Sigmoid colon (tissue), 6 donors: ENCODE measurements at regions not wholly inside any gene's neighbourhood (a gene's known extent, or its start where the extent isn't known, plus 50 kb on each side); places are given as distances from the start of the nearest gene placed in this dataset.

Experiments used
- DNase-seq: peaks from one replicate; pipeline ENCODE4 v3.0.0-alpha.2; 2019
- H3K27ac ChIP-seq, 4 donors: fragments of 200-600 bp; sonication (generic); one replicate each; pipeline ENCODE4 v1.5.1; 2016 to 2019; ENCODE audit warnings: mild to moderate bottlenecking in 1 of 4
- H3K27me3 ChIP-seq, 3 donors: fragments of 200-600 bp; sonication (generic); one replicate each; pipeline ENCODE4 v1.5.1; 2019; ENCODE audit warnings: mild to moderate bottlenecking in 1 of 3
- H3K36me3 ChIP-seq, 4 donors: fragments of 200-600 bp; sonication (generic); one replicate each; pipeline ENCODE4 v1.5.1; 2016 to 2019
- H3K4me1 ChIP-seq, 4 donors: fragments of 200-600 bp; sonication (generic); one replicate each; pipeline ENCODE4 v1.5.1; 2017 to 2019
- H3K4me3 ChIP-seq, 4 donors: fragments of 200-600 bp; sonication (generic); one replicate each; pipeline ENCODE4 v1.5.1; 2017 to 2019; ENCODE audit warnings: mild to moderate bottlenecking in 2 of 4, moderate library complexity in 1 of 4
- H3K9me3 ChIP-seq, 4 donors: fragments of 200-600 bp in 3 of 4; sonication (generic) in 3 of 4; one replicate each; pipeline versions ENCODE4 v1.5.1 to v1.6.1; 2013 to 2019
- CTCF ChIP-seq, 4 experiments: fragments of 450-650 bp in 3 of 4; fragments of 200-600 bp in 1 of 4; IDR thresholded peaks; one replicate each; pipeline ENCODE4 v1.5.1; 2016 to 2019; ENCODE audit warnings: antibody characterized with exemption in 4 of 4, mild to moderate bottlenecking in 3 of 4, moderate library complexity in 2 of 4
- EP300 ChIP-seq, 4 donors: sonication (generic); formaldehyde crosslinking; IDR thresholded peaks; one replicate each; pipeline ENCODE4 v1.6.1; 2017; ENCODE audit warnings: antibody characterized with exemption in 4 of 4
- POLR2A ChIP-seq, 2 donors: fragments of 450-650 bp; IDR thresholded peaks; one replicate each; pipeline ENCODE4 v1.6.1; 2016; ENCODE audit warnings: antibody characterized with exemption in 2 of 2, mild to moderate bottlenecking in 2 of 2, moderate library complexity in 2 of 2
- POLR2AphosphoS5 ChIP-seq, 4 donors: sonication (generic); formaldehyde crosslinking; IDR thresholded peaks; one replicate each; pipeline ENCODE4 v1.6.1; 2017; ENCODE audit warnings: antibody characterized with exemption in 4 of 4
- WGBS, 2 donors: extraction: QIAGEN DNeasy Blood & Tissue Kit; methylation state at CpG; one replicate each; pipeline ENCODE4 v1.1.7; 2013; 5-methylcytosine and 5-hydroxymethylcytosine counted together
- intact Hi-C: fragments of 100-400 bp; cut with DNase I; formaldehyde crosslinking; loops from one replicate; pipeline ENCODE4 v1.15.1; 2023
- donor health status: healthy with polysubstance abuse.
- donor health status: healthy.

DNA sequence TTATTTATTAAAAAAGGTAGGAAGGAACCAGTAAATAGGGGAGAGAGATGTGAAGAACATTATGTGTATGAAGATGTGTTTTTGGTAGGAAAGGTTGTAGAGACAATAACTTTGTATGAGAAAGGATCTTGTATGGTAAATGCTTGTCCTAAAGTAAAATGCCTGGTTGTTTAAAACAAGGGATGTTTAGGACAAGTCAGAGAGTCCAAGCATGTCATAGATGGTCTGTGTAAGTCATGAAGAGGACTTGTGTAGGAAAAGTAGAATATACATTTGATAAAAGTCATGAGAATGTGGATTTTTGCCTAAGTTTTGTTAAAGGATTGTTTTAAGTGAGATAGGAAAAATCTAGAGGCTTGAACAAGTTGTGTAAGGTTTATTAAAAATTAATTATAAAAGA, 325.1 kb downstream of the CDH26 start:
- H3K9me3 ChIP-seq = peaks cover 0 to 4% (median 0%) of the 10 kb centered on the region in 4 donors
- no peak overlapping the region for H3K27ac ChIP-seq
- H3K27me3 ChIP-seq = no peaks in the 10 kb centered on the region
- no peak overlapping the region for H3K4me3 ChIP-seq
- no peak for DNase-seq
- H3K36me3 ChIP-seq = no peaks in the 10 kb centered on the region
- TF ChIP-seq CTCF (IDR thresholded peaks at IDR 0.05) (no peak), POLR2AphosphoS5 (IDR thresholded peaks at IDR 0.05) (no peak), EP300 (IDR thresholded peaks at IDR 0.05) (no peak), POLR2A (IDR thresholded peaks at IDR 0.05) (no peak)
- no peaks in the 10 kb centered on the region for H3K4me1 ChIP-seq
- intact Hi-C loops = no loop called here

DNA sequence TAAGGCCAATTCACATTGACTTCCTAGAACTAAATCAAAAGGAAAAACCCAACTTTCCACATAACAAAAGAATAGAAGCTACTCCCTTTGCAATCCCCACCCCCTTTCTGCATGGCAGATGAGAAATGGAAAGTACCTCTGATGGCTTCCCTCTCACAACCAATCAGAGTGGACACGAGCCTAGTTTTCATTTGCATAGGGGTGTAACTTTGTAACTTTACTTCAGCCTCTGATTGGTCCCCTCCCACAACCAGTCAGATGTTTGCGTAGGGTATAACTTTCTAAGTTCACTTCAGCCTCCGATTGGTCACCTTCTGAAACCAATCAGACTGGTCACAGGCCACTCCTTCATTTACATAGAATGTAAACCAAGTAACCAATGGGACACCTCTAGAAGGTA, 328.5 kb downstream of the CDH26 start:
- TF ChIP-seq CTCF (IDR thresholded peaks at IDR 0.05) (no peak), EP300 (IDR thresholded peaks at IDR 0.05) (no peak), POLR2AphosphoS5 (IDR thresholded peaks at IDR 0.05) (no peak), POLR2A (IDR thresholded peaks at IDR 0.05) (no peak)
- Histone ChIP-seq H3K9me3 (peaks cover 7 to 13% (median 12%) of the 10 kb centered on the region in 4 donors), H3K4me3 (no peak overlapping the region), H3K27me3 (no peaks in the 10 kb centered on the region), H3K27ac (no peak overlapping the region), H3K36me3 (no peaks in the 10 kb centered on the region), H3K4me1 (no peaks in the 10 kb centered on the region)
- 82 to 88% methylated on average over 3 of the region's 3 CpGs for WGBS, 2 donors
- DNase-seq = no peak
- intact Hi-C loops = no loop called here

DNA sequence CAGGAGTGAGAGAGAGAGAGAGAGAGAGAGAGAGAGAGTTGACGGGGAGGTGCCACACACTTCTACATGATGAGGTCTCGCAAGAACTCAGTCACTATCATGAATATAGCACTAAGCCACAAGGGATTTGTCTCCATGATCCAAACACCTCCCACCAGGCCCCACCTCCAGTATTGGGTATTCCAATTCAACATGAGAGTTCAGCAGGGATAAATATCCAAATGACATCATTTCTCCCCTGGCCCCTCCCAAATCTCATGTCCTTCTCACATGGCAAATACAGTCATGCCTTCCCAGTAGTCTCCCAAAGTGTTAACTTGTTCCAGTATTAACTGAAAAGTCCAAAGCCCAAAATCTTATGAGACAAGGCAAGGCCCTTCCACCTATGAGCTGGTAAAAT, 330.7 kb downstream of the CDH26 start:
- H3K36me3 ChIP-seq = no peaks in the 10 kb centered on the region
- intact Hi-C loops = no loop called here
- no peak overlapping the region for H3K4me3 ChIP-seq
- TF ChIP-seq POLR2A (IDR thresholded peaks at IDR 0.05) = no peak
- TF ChIP-seq CTCF (IDR thresholded peaks at IDR 0.05) = no peak
- no peak for TF ChIP-seq EP300 (IDR thresholded peaks at IDR 0.05)
- no peak for TF ChIP-seq POLR2AphosphoS5 (IDR thresholded peaks at IDR 0.05)
- WGBS, 2 donors = 94 to 96% methylated on average over 2 of the region's 2 CpGs
- H3K27me3 ChIP-seq = no peaks in the 10 kb centered on the region
- H3K4me1 ChIP-seq = no peaks in the 10 kb centered on the region
- no peak for DNase-seq
- peaks cover 7 to 13% (median 11%) of the 10 kb centered on the region in 4 donors for H3K9me3 ChIP-seq
- no peak overlapping the region for H3K27ac ChIP-seq

- 51 to 82% methylated on average over 5 of the region's 5 CpGs for WGBS, 2 donors
- H3K36me3 ChIP-seq = no peaks in the 10 kb centered on the region
- intact Hi-C loops = no loop called here
Measured at GRCh38 chr20:60292001-60292520, 333.8 kb downstream of the CDH26 start.

More at GRCh38 chr20:60292001-60292520, 333.8 kb downstream of the CDH26 start:
- no peaks in the 10 kb centered on the region for H3K27me3 ChIP-seq
- no peak overlapping the region for H3K27ac ChIP-seq
- H3K9me3 ChIP-seq = peaks cover 7 to 13% (median 10%) of the 10 kb centered on the region in 4 donors
- no peaks in the 10 kb centered on the region for H3K4me1 ChIP-seq
- no peak for TF ChIP-seq POLR2AphosphoS5 (IDR thresholded peaks at IDR 0.05)
- TF ChIP-seq CTCF (IDR thresholded peaks at IDR 0.05) = no peak
- no peak for TF ChIP-seq EP300 (IDR thresholded peaks at IDR 0.05)
- TF ChIP-seq POLR2A (IDR thresholded peaks at IDR 0.05) = no peak
- no peak overlapping the region for H3K4me3 ChIP-seq
- no peak for DNase-seq
